Epithelial cell of esophagus (primary cell): ENCODE measurements at regions not wholly inside any gene's neighbourhood (a gene's known extent, or its start where the extent isn't known, plus 50 kb on each side); places are given as distances from the start of the nearest gene placed in this dataset.
"Not testable (repeated sequence)": the region's sequence is repeated elsewhere in the genome, so short reads cannot be mapped to it uniquely, and the experiment has no call there.

ENCODE experiments used
- DNase-seq: peaks from one replicate; pipeline ENCODE4 v3.0.0; 2010; ENCODE audit warnings: low read depth
- H3K4me3 ChIP-seq: 2 replicates; pipeline ENCODE4 v1.5.1; 2011; ENCODE audit warnings: mild to moderate bottlenecking, low read length, control low read depth
- CTCF ChIP-seq: IDR thresholded peaks from 2 replicates; pipeline ENCODE4 v1.5.1; 2011; ENCODE audit warnings: low read depth, mild to moderate bottlenecking, low read length, control low read depth, inconsistent platforms; ENCODE audit not compliant: insufficient read depth; ENCODE audit errors: missing control alignments

GRCh38 chr3:75840160-75840559 lies 54.8 kb upstream of the ZNF717 start:
- DNase-seq, H3K4me3 ChIP-seq: not testable (repeated sequence)

- DNase-seq, H3K4me3 ChIP-seq: not testable (repeated sequence)
Observed at GRCh38 chr3:75850301-75851008, 65.1 kb upstream of the ZNF717 start.

GRCh38 chr3:75863130-75863529 lies 77.8 kb upstream of the ZNF717 start:
- TF ChIP-seq CTCF, result no peak
- H3K4me3 ChIP-seq, result no peak overlapping the region
- DNase-seq, result no peak

GRCh38 chr3:75863878-75864277 lies 78.5 kb upstream of the ZNF717 start:
- TF ChIP-seq CTCF, result no peak
- DNase-seq, result no peak

GRCh38 chr3:75883719-75884118 lies 98.4 kb upstream of the ZNF717 start:
- peak; percentile 29 for DNase-seq
- H3K4me3 ChIP-seq, result not testable (repeated sequence)

More at GRCh38 chr3:75863878-75864277, 78.5 kb upstream of the ZNF717 start:
- H3K4me3 ChIP-seq, result no peak overlapping the region

GRCh38 chr3:75886971-75887526 lies 101.7 kb upstream of the ZNF717 start:
- no peak for TF ChIP-seq CTCF
- no peak overlapping the region for H3K4me3 ChIP-seq
- DNase-seq, result no peak

GRCh38 chr3:75894234-75894633 lies 108.9 kb upstream of the ZNF717 start:
- TF ChIP-seq CTCF, result no peak
- DNase-seq, result no peak
- H3K4me3 ChIP-seq, result no peak overlapping the region

- no peak for TF ChIP-seq CTCF
- no peak overlapping the region for H3K4me3 ChIP-seq
- DNase-seq, result no peak
Observed at GRCh38 chr3:75896265-75896664, 110.9 kb upstream of the ZNF717 start.

- not testable (repeated sequence) for H3K4me3 ChIP-seq, DNase-seq
Observed at GRCh38 chr3:75901446-75901845, 116.1 kb upstream of the ZNF717 start.
